Osteocyte (in vitro differentiated cells): ENCODE measurements at regions not wholly inside any gene's neighbourhood (a gene's known extent, or its start where the extent isn't known, plus 50 kb on each side); places are given as distances from the start of the nearest gene placed in this dataset.

Experiments used
- DNase-seq: peaks from one replicate; pipeline ENCODE4 v3.0.0; 2021; ENCODE audit warnings: mixed read lengths; ENCODE audit not compliant: unreplicated experiment; ENCODE audit errors: extremely low spot score
- H3K27ac Mint-ChIP-seq: one replicate; pipeline ENCODE4 v1.8.0; 2021; ENCODE audit warnings: mild to moderate bottlenecking, mixed read lengths; ENCODE audit not compliant: unreplicated experiment
- H3K27me3 Mint-ChIP-seq: one replicate; pipeline ENCODE4 v1.8.0; 2021; ENCODE audit warnings: mixed read lengths; ENCODE audit not compliant: unreplicated experiment
- H3K36me3 Mint-ChIP-seq: one replicate; pipeline ENCODE4 v1.8.0; 2021; ENCODE audit warnings: mixed read lengths; ENCODE audit not compliant: unreplicated experiment
- H3K4me1 Mint-ChIP-seq: one replicate; pipeline ENCODE4 v1.8.0; 2021; ENCODE audit warnings: mixed read lengths; ENCODE audit not compliant: unreplicated experiment
- H3K4me3 Mint-ChIP-seq: one replicate; pipeline ENCODE4 v1.8.0; 2021; ENCODE audit warnings: mild to moderate bottlenecking, moderate library complexity, mixed read lengths; ENCODE audit not compliant: unreplicated experiment
- H3K9me3 Mint-ChIP-seq: one replicate; pipeline ENCODE4 v1.8.0; 2021; ENCODE audit warnings: mixed read lengths; ENCODE audit not compliant: unreplicated experiment
- TF ChIP-seq, protein P1 (sequence below): fragments of 200-600 bp; sonication (generic); IDR thresholded peaks from 2 replicates; pipeline ENCODE4 v1.5.0; 2021; ENCODE audit warnings: antibody characterized with exemption, mild to moderate bottlenecking, moderate library complexity

DNA sequence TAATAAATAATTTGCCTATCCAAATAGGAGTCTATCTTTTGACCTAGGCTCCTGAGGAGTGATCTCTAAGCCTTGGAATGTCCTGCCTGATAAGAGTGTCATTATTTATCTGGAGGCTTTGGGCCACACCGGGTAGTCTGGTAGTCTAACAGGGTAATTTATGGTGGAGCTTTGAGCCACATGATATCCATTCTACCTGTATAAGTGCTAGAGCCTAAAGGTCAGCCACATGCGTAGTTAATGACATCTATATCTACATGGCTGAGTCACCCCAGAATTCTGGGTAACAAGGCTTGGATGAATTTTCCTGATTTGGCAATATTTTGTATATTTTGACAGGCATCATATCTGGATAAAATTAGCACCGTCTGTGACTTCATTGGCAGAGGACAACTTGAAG is 681.4 kb downstream of the MCTP2 start:
- Mint-ChIP-seq H3K27ac (no peak overlapping the region), H3K36me3 (no peaks in the 10 kb centered on the region), H3K4me1 (no peaks in the 10 kb centered on the region), H3K27me3 (no peaks in the 10 kb centered on the region), H3K4me3 (no peak overlapping the region), H3K9me3 (peaks cover 8% of the 10 kb centered on the region)
- TF ChIP-seq, protein P1, sequence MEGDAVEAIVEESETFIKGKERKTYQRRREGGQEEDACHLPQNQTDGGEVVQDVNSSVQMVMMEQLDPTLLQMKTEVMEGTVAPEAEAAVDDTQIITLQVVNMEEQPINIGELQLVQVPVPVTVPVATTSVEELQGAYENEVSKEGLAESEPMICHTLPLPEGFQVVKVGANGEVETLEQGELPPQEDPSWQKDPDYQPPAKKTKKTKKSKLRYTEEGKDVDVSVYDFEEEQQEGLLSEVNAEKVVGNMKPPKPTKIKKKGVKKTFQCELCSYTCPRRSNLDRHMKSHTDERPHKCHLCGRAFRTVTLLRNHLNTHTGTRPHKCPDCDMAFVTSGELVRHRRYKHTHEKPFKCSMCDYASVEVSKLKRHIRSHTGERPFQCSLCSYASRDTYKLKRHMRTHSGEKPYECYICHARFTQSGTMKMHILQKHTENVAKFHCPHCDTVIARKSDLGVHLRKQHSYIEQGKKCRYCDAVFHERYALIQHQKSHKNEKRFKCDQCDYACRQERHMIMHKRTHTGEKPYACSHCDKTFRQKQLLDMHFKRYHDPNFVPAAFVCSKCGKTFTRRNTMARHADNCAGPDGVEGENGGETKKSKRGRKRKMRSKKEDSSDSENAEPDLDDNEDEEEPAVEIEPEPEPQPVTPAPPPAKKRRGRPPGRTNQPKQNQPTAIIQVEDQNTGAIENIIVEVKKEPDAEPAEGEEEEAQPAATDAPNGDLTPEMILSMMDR, result no peak
- DNase-seq, result no peak

DNA sequence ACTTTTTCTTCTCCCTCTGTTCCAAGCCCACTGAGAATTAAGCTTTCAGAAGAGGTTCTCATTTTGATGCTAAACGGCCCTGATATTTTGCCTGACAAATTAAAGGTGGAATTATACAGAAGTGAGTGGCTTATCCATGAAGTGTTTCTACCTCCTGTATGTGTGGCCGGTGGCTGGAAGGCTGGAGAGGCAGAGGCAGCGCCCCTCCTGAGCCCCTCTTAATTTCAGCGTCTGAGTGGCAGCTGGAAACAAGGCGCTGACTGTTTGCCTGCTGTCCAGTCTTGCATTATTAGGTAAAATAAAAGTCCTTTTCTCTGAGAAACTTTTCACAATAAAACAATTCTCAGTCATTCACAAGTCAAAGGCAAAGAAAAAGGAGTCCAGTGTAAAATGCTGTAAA is 685.7 kb downstream of the MCTP2 start:
- TF ChIP-seq, protein P1, result no peak
- Mint-ChIP-seq H3K4me1 (no peaks in the 10 kb centered on the region), H3K36me3 (no peaks in the 10 kb centered on the region), H3K9me3 (peaks cover 4% of the 10 kb centered on the region), H3K27me3 (no peaks in the 10 kb centered on the region), H3K27ac (no peak overlapping the region), H3K4me3 (no peak overlapping the region)
- DNase-seq, result no peak

DNA sequence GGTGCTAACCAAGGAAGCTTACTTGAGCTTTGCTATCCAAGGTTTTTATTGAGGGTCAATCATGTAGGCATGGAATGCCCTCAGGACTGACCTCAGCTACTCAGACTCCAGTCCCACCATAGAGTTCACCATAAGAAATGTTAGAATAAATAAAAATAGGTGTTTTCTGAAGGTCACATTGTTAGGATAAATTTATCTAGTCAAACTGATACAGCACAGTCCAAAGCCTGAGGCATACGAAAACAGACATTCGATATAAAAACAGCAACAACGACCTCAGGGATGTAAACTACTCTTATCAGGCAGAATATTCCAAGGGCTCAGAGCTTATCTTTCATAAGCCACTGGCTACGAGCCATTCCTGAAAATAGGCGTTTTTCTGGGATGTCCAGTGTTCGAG is 690.6 kb downstream of the MCTP2 start:
- Mint-ChIP-seq H3K27me3 (no peaks in the 10 kb centered on the region), H3K36me3 (no peaks in the 10 kb centered on the region), H3K27ac (no peak overlapping the region), H3K4me1 (no peaks in the 10 kb centered on the region), H3K9me3 (peaks cover 3% of the 10 kb centered on the region), H3K4me3 (no peak overlapping the region)
- TF ChIP-seq, protein P1, result no peak
- no peak for DNase-seq

- no peaks in the 10 kb centered on the region for H3K36me3 Mint-ChIP-seq
- no peaks in the 10 kb centered on the region for H3K27me3 Mint-ChIP-seq
- DNase-seq, result no peak
- H3K4me3 Mint-ChIP-seq, result no peak overlapping the region
- H3K9me3 Mint-ChIP-seq, result peaks cover 3% of the 10 kb centered on the region
- TF ChIP-seq, protein P1, result no peak
- H3K27ac Mint-ChIP-seq, result no peak overlapping the region
- no peaks in the 10 kb centered on the region for H3K4me1 Mint-ChIP-seq
These were observed 692.7 kb downstream of the MCTP2 start for GRCh38 chr15:94924057-94924456.

- no peak overlapping the region for H3K27ac Mint-ChIP-seq
- no peaks in the 10 kb centered on the region for H3K36me3 Mint-ChIP-seq
- no peak for DNase-seq
- no peak overlapping the region for H3K4me3 Mint-ChIP-seq
- TF ChIP-seq, protein P1, result no peak
- H3K27me3 Mint-ChIP-seq, result no peaks in the 10 kb centered on the region
- no peaks in the 10 kb centered on the region for H3K4me1 Mint-ChIP-seq
- H3K9me3 Mint-ChIP-seq, result peaks cover 3% of the 10 kb centered on the region
These were observed 693.7 kb downstream of the MCTP2 start for GRCh38 chr15:94924971-94925598.
